GM12872 (cell line): ENCODE measurements at regions not wholly inside any gene's neighbourhood (a gene's known extent, or its start where the extent isn't known, plus 50 kb on each side); places are given as distances from the start of the nearest gene placed in this dataset.

Experiments used
- TF ChIP-seq, protein P1 (sequence below): IDR thresholded peaks from 3 replicates; pipeline ENCODE4 v1.5.1; 2011; ENCODE audit warnings: low read depth, mild to moderate bottlenecking, low read length, moderate library complexity; ENCODE audit not compliant: insufficient read depth

DNA sequence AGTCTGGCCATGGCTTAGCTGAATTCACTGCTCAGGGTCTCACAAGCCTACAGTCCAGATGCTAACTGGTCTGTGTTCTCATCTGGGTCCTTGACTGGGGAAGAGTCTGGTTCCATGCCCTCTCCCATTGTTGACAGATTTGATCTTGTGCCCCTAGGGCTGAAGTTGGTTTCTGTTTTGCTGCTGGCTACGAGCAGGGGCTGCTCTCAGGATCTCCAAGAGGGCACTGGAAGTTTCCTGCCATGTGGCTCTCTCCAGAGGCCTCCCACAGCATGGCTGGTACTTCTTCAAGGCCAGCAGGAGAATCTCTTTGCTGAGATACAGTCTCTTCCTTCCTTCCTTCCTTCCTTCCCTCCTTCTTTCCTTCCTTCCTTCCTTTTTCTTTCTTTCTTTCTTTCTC lies 78.1 kb downstream of the SPP2 start:
- TF ChIP-seq, protein P1, sequence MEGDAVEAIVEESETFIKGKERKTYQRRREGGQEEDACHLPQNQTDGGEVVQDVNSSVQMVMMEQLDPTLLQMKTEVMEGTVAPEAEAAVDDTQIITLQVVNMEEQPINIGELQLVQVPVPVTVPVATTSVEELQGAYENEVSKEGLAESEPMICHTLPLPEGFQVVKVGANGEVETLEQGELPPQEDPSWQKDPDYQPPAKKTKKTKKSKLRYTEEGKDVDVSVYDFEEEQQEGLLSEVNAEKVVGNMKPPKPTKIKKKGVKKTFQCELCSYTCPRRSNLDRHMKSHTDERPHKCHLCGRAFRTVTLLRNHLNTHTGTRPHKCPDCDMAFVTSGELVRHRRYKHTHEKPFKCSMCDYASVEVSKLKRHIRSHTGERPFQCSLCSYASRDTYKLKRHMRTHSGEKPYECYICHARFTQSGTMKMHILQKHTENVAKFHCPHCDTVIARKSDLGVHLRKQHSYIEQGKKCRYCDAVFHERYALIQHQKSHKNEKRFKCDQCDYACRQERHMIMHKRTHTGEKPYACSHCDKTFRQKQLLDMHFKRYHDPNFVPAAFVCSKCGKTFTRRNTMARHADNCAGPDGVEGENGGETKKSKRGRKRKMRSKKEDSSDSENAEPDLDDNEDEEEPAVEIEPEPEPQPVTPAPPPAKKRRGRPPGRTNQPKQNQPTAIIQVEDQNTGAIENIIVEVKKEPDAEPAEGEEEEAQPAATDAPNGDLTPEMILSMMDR = no peak
